Upper lobe of left lung (tissue), 4 donors: ENCODE measurements at regions not wholly inside any gene's neighbourhood (a gene's known extent, or its start where the extent isn't known, plus 50 kb on each side); places are given as distances from the start of the nearest gene placed in this dataset.

ENCODE experiments used
- POLR2A ChIP-seq, 4 donors: fragments of 450-650 bp; IDR thresholded peaks; one replicate each; pipeline ENCODE4 v1.5.1; 2016 to 2017; ENCODE audit warnings: antibody characterized with exemption in 4 of 4, mild to moderate bottlenecking in 2 of 4
- POLR2AphosphoS5 ChIP-seq, 2 donors: sonication (generic); formaldehyde crosslinking; IDR thresholded peaks; one replicate each; pipeline ENCODE4 v1.5.1; 2017; ENCODE audit warnings: antibody characterized with exemption in 2 of 2
- TF ChIP-seq, protein P1 (sequence below), 6 experiments: fragments of 450-650 bp in 4 of 6; fragments of 200-600 bp in 2 of 6; sonication (generic) in 2 of 6; IDR thresholded peaks; one replicate each; pipeline ENCODE4 v1.5.1; 2016 to 2019; ENCODE audit warnings: antibody characterized with exemption in 6 of 6

DNA sequence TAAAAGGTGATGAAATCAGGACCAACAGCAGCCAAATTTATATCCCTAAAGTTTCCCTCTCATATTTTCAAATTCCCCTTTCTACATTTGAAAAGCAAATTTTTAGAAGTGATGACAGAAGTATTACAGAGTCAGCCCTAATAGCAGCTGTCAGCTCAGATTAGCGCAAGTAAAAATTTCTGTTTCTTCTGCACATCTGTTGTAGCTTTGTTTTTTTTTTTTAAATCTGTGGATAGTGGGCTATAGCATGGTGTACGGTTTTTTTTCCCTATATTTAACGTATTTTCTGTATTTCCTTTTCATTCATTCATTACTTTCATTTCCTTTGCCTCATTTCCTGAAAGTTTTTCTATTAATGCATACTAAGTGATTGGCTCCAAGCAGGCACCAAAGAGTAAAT lies 99.1 kb downstream of the MACIR start:
- TF ChIP-seq, protein P1, sequence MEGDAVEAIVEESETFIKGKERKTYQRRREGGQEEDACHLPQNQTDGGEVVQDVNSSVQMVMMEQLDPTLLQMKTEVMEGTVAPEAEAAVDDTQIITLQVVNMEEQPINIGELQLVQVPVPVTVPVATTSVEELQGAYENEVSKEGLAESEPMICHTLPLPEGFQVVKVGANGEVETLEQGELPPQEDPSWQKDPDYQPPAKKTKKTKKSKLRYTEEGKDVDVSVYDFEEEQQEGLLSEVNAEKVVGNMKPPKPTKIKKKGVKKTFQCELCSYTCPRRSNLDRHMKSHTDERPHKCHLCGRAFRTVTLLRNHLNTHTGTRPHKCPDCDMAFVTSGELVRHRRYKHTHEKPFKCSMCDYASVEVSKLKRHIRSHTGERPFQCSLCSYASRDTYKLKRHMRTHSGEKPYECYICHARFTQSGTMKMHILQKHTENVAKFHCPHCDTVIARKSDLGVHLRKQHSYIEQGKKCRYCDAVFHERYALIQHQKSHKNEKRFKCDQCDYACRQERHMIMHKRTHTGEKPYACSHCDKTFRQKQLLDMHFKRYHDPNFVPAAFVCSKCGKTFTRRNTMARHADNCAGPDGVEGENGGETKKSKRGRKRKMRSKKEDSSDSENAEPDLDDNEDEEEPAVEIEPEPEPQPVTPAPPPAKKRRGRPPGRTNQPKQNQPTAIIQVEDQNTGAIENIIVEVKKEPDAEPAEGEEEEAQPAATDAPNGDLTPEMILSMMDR (IDR thresholded peaks at IDR 0.05) = no peak
- TF ChIP-seq POLR2AphosphoS5 (IDR thresholded peaks at IDR 0.05) (no peak), POLR2A (IDR thresholded peaks at IDR 0.05) (no peak)
